ENCODE measurements at regions not wholly inside any gene's neighbourhood (a gene's known extent, or its start where the extent isn't known, plus 50 kb on each side); places are given as distances from the start of the nearest gene placed in this dataset.

- TF ChIP-seq, protein P1, sequence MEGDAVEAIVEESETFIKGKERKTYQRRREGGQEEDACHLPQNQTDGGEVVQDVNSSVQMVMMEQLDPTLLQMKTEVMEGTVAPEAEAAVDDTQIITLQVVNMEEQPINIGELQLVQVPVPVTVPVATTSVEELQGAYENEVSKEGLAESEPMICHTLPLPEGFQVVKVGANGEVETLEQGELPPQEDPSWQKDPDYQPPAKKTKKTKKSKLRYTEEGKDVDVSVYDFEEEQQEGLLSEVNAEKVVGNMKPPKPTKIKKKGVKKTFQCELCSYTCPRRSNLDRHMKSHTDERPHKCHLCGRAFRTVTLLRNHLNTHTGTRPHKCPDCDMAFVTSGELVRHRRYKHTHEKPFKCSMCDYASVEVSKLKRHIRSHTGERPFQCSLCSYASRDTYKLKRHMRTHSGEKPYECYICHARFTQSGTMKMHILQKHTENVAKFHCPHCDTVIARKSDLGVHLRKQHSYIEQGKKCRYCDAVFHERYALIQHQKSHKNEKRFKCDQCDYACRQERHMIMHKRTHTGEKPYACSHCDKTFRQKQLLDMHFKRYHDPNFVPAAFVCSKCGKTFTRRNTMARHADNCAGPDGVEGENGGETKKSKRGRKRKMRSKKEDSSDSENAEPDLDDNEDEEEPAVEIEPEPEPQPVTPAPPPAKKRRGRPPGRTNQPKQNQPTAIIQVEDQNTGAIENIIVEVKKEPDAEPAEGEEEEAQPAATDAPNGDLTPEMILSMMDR (IDR thresholded peaks at IDR 0.05): no peak
- TF ChIP-seq EP300 (IDR thresholded peaks at IDR 0.05): no peak
- no peak for TF ChIP-seq POLR2A (IDR thresholded peaks at IDR 0.05; ENCODE audit: low read length)
- TF ChIP-seq CEBPB (IDR thresholded peaks at IDR 0.05): no peak
- TF ChIP-seq ESRRA (IDR thresholded peaks at IDR 0.05; ENCODE audit: borderline replicate concordance, low read length): no peak
- TF ChIP-seq CBX8 (IDR thresholded peaks at IDR 0.05): no peak
These were observed 716.6 kb downstream of the OTOL1 start for GRCh38 chr3:162213196-162213595.

All from A549 (cell line).